HT1080 (cell line): ENCODE measurements at regions not wholly inside any gene's neighbourhood (a gene's known extent, or its start where the extent isn't known, plus 50 kb on each side); places are given as distances from the start of the nearest gene placed in this dataset.
"Not testable (repeated sequence)": the region's sequence is repeated elsewhere in the genome, so short reads cannot be mapped to it uniquely, and the experiment has no call there.

Source experiments
- DNase-seq: peaks from one replicate; pipeline ENCODE4 v3.0.0-alpha.2; 2015; ENCODE audit warnings: low read depth

- no peak for DNase-seq
These were observed 98.4 kb upstream of the DMRT1 start for GRCh38 chr9:742914-743589.

GRCh38 chr9:744046-744712, 97.3 kb upstream of the DMRT1 start:
- DNase-seq, result no peak

GRCh38 chr9:744790-745484, 96.6 kb upstream of the DMRT1 start:
- no peak for DNase-seq

- DNase-seq, result no peak
These were observed 95.6 kb upstream of the DMRT1 start for GRCh38 chr9:745761-746380.

GRCh38 chr9:746661-747434, 94.6 kb upstream of the DMRT1 start:
- DNase-seq, result no peak

DNA sequence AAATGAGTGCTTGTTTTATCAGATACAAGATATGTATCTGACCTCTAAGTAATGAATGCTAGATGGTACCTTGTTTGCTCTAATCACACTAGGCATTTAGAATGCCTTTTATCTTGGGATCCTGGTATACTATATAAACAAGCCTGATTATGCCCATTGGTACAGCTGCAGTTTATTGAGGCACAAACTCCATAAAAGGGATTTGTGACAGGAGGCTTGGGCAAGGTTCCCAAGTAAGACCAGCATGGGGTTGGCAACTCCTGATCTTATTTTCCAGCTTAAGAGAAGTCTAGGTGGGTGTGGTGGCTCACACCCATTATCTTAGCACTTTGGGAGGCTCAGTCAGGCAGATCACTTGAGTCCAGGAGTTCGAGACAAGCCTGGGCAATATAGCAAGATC, 93.9 kb upstream of the DMRT1 start:
- DNase-seq, result no peak

DNA sequence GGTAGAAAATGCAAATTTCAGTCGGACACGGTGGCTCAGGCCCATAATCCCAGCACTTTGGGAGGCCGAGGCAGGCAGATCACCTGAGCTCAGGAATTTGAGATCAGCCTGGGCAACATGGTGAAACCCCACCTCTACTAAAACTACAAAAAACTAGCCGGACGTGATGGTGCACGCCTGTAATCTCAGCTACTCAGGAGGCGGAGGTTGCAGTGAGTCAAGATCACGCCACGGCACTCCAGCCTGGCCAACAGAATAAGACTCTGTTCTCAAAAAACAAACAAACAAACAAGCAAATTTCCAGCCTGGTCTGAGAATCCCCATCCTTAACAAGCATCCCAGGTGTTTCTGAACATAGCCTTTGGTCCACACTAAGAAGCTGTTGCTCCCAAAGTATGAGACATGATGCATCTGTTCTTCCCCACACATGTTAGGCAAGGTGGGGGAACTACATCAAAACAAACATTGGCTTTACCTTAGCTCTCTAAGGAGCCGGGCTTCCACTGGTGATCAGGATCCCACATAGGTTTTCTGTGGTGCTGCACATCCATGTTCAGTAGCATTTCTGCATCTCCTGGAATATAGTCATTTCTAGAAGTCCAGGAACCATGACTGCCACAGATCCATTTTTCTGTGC, 92.5 kb upstream of the DMRT1 start:
- DNase-seq, result no peak

DNA sequence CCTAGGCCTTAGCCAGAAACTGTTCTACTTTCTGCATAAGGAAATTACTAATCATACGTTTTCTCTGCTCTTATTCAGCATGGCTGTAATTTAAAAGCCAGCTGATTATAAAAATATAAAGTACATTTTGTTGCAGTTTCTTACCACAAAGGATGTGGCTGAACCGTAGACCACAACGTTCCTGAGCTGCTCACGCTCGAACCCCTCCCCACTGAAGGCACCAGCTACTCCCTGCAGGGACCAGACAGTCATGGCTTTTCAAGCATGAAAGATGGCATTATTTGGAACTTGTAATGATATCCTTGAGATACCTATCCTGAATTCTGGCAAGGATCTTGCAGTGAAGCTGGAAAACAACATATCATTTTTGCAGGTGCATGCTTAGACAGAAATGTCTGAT, 91.8 kb upstream of the DMRT1 start:
- DNase-seq, result peak; percentile 72

DNA sequence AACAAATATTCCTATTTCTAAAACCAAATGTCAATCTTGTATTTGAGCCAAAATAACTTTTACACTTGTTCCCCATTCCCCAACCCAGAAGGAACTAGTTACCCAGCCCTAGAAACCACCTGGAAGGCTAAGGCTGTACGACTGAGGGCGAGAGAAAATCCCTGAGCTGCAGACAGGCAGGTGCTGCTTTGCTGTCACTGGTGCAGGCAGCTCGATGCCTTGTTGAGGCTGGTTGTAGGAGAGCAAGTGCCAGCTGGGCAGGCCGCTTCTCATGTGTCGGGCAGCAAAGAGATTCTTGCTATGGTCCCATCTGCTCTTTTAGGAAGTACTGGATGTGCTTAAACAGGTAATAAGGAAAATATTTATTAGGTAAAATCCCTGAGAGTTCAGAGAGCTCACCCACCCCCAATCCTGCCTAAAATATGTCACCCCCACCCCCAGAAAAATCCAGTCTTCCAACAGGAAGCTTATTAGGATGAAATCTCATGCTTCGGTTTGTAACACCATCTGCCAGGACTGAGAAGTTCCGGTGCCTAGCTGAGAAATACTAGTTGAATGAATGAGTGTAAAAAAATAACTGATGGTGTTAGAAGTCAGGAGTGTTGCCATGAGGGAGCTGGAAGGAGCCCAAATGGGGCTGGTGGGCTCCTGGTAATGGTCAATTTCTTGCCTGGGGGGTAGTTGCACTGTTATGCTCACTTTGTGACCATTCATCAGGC, 91.1 kb upstream of the DMRT1 start:
- no peak for DNase-seq

DNA sequence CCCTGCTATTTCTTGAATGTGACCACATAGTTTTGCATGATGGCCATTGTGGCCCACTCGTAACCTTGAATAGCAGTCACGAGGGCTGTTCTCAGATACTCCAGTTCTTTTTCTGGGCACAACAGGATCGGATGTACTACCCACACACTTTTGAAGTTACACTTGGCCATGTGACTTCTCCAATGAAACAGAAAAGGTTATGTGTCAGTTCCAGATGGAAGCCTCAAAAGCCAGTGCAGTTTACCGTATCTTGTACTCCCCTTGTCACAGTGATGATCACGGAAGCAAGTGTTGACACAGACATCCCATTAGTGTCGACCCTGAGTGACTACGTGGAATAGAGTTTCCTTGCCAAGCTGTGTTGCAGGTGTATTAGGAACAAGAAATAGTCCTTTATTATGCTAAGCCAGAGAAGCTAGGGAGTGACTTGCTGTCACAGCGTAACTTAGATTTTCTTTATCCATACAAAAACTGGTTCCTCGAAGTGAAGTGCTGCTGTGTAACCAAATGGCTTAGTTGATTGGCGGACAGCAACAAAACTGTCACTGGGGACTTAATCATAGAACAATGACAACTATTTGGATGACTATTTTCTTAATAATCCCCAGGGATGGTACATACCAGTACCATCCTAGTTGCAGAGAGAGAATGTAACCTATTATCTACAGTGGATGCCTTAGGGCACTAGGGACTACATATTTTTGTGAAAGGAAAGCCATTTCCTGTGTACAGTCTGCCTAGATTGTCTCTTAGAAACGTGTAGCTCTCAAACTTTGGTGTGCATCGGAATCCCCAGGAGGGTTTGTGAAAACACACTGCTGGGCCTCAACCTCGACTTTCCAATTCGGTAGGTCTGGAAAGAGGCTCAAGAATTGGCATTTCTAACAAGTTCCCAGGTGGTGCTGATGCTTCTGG, 90.1 kb upstream of the DMRT1 start:
- no peak for DNase-seq

GRCh38 chr9:752201-752600, 89.3 kb upstream of the DMRT1 start:
- peak; percentile 98 for DNase-seq

- DNase-seq, result peak; percentile 63
These were observed 88.8 kb upstream of the DMRT1 start for GRCh38 chr9:752681-753200.

DNA sequence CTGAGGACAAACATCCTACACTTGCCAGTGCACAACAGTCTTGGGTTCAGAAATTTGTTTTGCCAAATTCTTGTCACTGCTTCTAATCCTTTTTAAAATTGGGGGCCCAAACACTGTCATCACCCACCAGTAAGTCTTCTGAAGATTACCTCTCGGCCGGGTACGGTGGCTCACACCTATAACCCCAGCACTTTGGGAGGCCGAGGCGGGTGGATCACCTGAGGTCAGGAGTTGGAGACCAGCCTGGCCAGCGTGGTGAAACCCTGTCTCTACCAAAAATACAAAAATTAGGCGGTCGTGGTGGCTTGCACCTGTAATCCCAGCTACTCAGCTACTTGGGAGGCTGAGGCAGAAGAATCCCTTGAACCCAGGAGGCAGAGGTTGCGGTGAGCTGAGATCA, 87.8 kb upstream of the DMRT1 start:
- DNase-seq, result not testable (repeated sequence)

DNA sequence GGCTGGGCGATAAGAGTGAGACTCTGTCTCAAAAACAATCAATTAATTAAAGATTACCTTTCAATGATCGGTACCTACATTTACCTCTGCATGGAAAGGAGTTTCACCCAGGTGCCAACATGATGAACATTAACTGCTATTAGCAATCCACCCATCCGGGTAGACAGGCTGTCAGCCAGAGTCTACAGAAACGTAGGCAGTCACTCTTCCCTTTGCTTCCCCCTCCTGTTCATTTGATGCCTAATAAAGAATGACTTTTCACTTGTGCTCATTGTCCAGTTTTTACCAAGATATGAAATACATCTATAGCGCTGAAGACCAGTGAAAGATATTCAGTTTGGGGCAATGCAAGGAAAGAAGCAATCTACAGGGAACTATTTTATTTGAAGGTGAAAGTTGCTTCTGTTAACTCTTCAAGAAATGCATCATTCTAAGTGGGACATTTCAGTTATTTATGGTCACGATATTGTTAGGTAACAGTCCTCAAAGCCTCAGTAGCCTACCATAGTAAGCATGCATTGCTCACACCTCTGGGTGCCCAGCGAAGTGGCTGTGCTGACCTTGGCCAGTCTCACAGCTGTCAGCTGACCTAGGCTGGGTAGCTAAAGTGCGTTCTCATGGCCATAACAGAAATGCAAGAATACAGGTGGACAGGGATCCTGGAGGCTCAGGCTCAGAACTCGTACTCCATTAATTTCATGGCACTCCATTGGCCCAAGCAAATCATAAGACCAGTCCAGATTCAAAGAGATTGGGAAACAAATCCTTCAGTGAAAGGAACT, 87.2 kb upstream of the DMRT1 start:
- DNase-seq, result no peak

DNA sequence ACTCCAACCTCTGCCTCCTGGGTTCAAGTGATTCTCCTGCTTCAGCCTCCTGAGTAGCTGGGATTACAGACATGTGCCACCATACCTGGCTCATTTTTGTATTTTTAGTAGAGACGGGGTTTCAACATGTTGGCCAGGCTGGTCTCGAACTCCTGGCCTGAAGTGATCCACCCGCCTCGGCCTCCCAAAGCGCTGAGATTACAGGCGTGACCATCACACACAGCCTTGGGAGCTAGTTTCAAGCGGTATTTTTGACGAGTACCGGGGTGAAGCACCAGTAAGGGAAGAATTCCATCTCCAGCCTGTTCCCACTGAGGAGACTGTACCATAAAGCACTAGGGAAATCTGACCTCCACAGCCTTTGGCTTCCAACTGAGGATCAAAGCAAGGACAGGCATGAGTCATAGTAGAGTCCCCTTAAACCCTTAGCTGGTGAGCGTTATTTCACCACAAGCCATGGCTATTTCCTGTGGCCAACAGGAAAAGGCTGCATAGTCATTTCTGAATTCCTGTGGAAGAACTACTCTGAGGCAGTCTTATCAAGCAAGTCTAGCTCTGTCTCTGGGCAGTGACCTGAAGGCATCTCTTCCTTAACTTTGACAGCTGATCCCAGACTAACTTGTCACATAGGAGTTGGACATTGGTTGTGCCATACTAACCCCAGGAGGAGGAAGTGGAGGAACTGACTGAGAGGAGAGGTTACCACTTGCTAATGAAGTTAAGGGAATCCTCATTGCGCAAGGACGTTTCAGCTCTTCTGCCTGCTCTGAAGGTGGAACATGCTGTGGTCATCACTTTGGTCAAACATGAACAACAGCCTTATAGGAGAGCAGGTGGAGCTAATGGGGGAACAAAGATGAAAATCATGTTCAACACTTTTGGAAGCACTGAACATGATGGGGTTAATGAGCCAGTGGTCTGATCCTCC, 85.8 kb upstream of the DMRT1 start:
- DNase-seq, result peak; percentile 98

DNA sequence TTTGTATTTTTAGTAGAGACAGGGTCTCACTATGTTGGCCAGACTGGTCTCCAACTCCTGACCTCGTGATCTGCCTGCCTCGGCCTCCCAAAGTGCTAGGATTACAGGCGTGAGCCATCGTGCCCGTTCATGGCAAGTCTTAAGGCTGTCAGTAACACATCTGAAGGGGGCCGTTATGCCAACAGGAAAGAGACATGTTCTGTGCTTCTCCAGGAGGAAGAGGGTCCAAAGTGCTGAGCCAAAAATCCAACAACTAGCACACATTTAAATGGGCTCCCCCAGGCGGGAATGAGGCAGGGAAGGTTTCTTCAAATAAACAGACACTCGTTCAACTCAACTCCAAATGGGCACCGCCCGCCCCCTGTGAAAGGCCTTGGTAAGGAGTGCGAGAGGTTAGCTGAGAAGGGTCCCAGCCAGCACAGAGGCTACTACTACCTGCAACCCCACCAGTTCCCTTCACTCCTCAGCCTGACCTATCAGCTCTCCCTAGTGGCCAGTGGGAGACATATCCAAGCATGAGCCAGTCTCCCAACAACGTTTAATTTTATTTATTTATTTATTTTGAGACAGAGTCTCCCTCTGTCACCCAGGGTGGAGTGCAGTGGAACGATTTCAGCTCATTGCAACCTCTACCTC, 84.1 kb upstream of the DMRT1 start:
- DNase-seq, result peak; percentile 51

GRCh38 chr9:758146-758545, 83.4 kb upstream of the DMRT1 start:
- DNase-seq, result no peak
